Posterior cingulate gyrus (tissue), 11 donors: ENCODE measurements at regions not wholly inside any gene's neighbourhood (a gene's known extent, or its start where the extent isn't known, plus 50 kb on each side); places are given as distances from the start of the nearest gene placed in this dataset.

ENCODE experiments used
- DNase-seq, 10 donors: peaks; one replicate each; pipeline versions ENCODE4 v3.0.0 to v3.0.0-alpha.2; 2020 to 2021; ENCODE audit warnings: mixed read lengths in 3 of 10
- intact Hi-C: fragments of 100-400 bp; cut with DNase I; formaldehyde crosslinking; loops from one replicate; pipeline ENCODE4 v1.15.1; 2023

DNA sequence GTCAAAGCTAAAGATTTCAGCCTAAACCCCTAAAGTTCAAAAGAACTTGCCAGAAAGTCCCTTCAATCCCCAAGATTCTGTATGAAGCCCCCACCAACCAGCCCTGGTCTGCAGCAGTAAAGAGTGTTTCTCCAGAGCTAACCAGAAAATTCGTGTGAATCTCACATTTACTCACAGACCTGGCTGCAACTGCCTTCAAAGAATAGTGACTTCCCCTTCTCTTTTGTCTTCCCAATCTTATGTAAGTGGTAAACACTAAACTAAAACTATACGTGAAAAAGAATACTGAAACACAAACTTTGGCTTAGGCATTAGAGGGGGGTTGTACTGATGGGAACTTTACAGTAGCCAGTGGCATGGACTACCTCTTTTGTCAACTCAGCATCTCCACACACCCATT, 50.6 kb upstream of the SETBP1 start:
- intact Hi-C loops: no loop called here
- DNase-seq: no peak
